ENCODE measurements at regions not wholly inside any gene's neighbourhood (a gene's known extent, or its start where the extent isn't known, plus 50 kb on each side); places are given as distances from the start of the nearest gene placed in this dataset.

GRCh38 chr7:119283353-119283752, 989.6 kb upstream of the KCND2 start:
- no peak for TF ChIP-seq CTCF (IDR thresholded peaks at IDR 0.05; ENCODE audit: borderline replicate concordance, extremely low read depth, low read length, poor library complexity, severe bottlenecking)
- no peak for TF ChIP-seq EZH2 (IDR thresholded peaks at IDR 0.05; ENCODE audit: borderline replicate concordance, low read depth, low read length, severe bottlenecking)

All from DND-41 (cell line).